Heart left ventricle (tissue), 16 donors: ENCODE measurements at regions not wholly inside any gene's neighbourhood (a gene's known extent, or its start where the extent isn't known, plus 50 kb on each side); places are given as distances from the start of the nearest gene placed in this dataset.

ENCODE experiments used
- ATAC-seq, 4 donors: fragments of 200-7000 bp; cut with Tn5 transposase; one replicate each; pipeline ENCODE4 v1.9.1; 2020 to 2022; ENCODE audit warnings: moderate library complexity in 4 of 4, mild to moderate bottlenecking in 3 of 4, moderate number of reproducible peaks in 1 of 4
- DNase-seq, 5 donors: peaks; one replicate each; pipeline ENCODE4 v3.0.0-alpha.2; 2020
- H3K27ac ChIP-seq, 12 donors: fragments of 200-600 bp; sonication (generic) in 4 of 12; one replicate each; pipeline versions ENCODE4 v1.5.0 to v1.8.0; 2016 to 2022; ENCODE audit warnings: mild to moderate bottlenecking in 2 of 12
- H3K27me3 ChIP-seq, 9 donors: fragments of 200-600 bp; sonication (generic) in 2 of 9; one replicate each; pipeline versions ENCODE4 v1.5.1 to v1.8.0; 2016 to 2022; ENCODE audit warnings: mild to moderate bottlenecking in 3 of 9
- H3K36me3 ChIP-seq, 9 donors: fragments of 200-600 bp; sonication (generic) in 2 of 9; one replicate each; pipeline versions ENCODE4 v1.5.0 to v1.8.0; 2018 to 2022; ENCODE audit warnings: mild to moderate bottlenecking in 2 of 9
- H3K4me1 ChIP-seq, 12 donors: fragments of 200-600 bp; sonication (generic) in 4 of 12; one replicate each; pipeline versions ENCODE4 v1.5.0 to v1.8.0; 2016 to 2022; ENCODE audit warnings: mild to moderate bottlenecking in 3 of 12
- H3K4me3 ChIP-seq, 12 donors: fragments of 200-600 bp; sonication (generic) in 4 of 12; one replicate each; pipeline versions ENCODE4 v1.5.0 to v1.8.0; 2017 to 2022; ENCODE audit warnings: mild to moderate bottlenecking in 9 of 12, moderate library complexity in 4 of 12
- H3K9me3 ChIP-seq, 12 donors: fragments of 200-600 bp; sonication (generic) in 4 of 12; one replicate each; pipeline versions ENCODE4 v1.5.0 to v1.8.0; 2016 to 2022; ENCODE audit warnings: mild to moderate bottlenecking in 1 of 12
- POLR2A ChIP-seq, 2 donors: fragments of 450-650 bp; IDR thresholded peaks; one replicate each; pipeline ENCODE4 v1.6.1; 2017; ENCODE audit warnings: antibody characterized with exemption in 2 of 2, mild to moderate bottlenecking in 2 of 2, moderate library complexity in 2 of 2
- WGBS, 4 donors: extraction: QIAGEN DNeasy Blood & Tissue Kit in 2 of 4; methylation state at CpG; one replicate each; pipeline versions ENCODE4 v1.1.5 to v1.1.7; 2013 to 2018; 5-methylcytosine and 5-hydroxymethylcytosine counted together
- intact Hi-C, 10 donors: fragments of 100-400 bp; cut with DNase I; formaldehyde crosslinking; loops; one replicate each; pipeline versions ENCODE4 v1.11.1 to v1.14.2; 2022
- TF ChIP-seq, protein P1 (sequence below), 12 donors: fragments of 200-600 bp; sonication (generic) in 4 of 12; IDR thresholded peaks; one replicate each; pipeline versions ENCODE4 v1.5.0 to v1.8.0; 2018 to 2022; ENCODE audit warnings: antibody characterized with exemption in 12 of 12, mild to moderate bottlenecking in 5 of 12
- donor health status: ischemic (EF 13 %, LVEDD 7.1; RV severe dilation, severe dysfunction).
- donor health status: healthy with polysubstance abuse.
- donor health status: DM: no; HTN: yes; CAD: no.
- donor health status: DM: no; HTN: no; CAD: no.
- donor health status: ischemic (EF 25% LVEDD 6.9; RV normal size, moderate dysfunction).
- donor health status: ischemic (EF 25% LVEDD 5.7; RV mildly dilated, moderate dysfunction).
- donor health status: healthy.
- donor health status: DM: yes; HTN: yes; CAD: no.
- donor health status: ischemic (EF 35%, LVEDD 5.7; RV mildly dilated, moderate dysfunction).
- donor health status: nonischemic (EF 11% LVEDD 7.7; RV severe dilation, severe dysfunction).
- donor health status: DM: yes; HTN: yes; CAD: no.
- donor health status: PGD.
- donor health status: ischemic (EF 29% LVEDD 5.4; RV normal size, mild dysfunction).
- donor health status: nonischemic (EF 23%, LVEDD 6.1; RV moderate dilation, normal function).

DNA sequence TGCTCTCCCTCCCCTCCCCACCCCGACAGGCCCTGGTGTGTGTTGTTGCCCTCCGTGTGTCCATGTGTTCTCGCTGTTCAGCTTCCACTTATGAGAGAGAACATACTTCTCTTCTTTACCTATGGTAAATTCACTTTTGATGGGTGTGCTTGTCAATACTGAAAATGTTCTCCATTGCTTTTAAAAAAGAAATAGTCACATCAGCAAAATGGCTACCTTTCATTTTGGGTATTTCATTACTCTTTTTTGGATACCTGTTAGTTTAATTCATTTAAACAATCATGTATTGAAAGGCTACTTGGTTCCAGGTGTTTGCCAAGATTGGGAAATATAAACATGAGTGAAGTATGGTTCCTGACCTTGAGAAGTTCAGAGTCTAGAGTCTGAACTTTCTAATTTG, 107.4 kb upstream of the PITX2 start:
- DNase-seq (no peak), ATAC-seq (no peak)
- Histone ChIP-seq H3K27ac (no peak overlapping the region), H3K27me3 (no peaks in the 10 kb centered on the region), H3K4me1 (no peaks in the 10 kb centered on the region), H3K4me3 (no peak overlapping the region), H3K9me3 (no peaks in the 10 kb centered on the region), H3K36me3 (no peaks in the 10 kb centered on the region)
- no peak for TF ChIP-seq POLR2A (IDR thresholded peaks at IDR 0.05)
- TF ChIP-seq, protein P1, sequence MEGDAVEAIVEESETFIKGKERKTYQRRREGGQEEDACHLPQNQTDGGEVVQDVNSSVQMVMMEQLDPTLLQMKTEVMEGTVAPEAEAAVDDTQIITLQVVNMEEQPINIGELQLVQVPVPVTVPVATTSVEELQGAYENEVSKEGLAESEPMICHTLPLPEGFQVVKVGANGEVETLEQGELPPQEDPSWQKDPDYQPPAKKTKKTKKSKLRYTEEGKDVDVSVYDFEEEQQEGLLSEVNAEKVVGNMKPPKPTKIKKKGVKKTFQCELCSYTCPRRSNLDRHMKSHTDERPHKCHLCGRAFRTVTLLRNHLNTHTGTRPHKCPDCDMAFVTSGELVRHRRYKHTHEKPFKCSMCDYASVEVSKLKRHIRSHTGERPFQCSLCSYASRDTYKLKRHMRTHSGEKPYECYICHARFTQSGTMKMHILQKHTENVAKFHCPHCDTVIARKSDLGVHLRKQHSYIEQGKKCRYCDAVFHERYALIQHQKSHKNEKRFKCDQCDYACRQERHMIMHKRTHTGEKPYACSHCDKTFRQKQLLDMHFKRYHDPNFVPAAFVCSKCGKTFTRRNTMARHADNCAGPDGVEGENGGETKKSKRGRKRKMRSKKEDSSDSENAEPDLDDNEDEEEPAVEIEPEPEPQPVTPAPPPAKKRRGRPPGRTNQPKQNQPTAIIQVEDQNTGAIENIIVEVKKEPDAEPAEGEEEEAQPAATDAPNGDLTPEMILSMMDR (IDR thresholded peaks at IDR 0.05) = no peak
- WGBS, 4 donors = 67 to 78% (median 74%) methylated on average over 3 of the region's 3 CpGs
- intact Hi-C loops = no loop called here

DNA sequence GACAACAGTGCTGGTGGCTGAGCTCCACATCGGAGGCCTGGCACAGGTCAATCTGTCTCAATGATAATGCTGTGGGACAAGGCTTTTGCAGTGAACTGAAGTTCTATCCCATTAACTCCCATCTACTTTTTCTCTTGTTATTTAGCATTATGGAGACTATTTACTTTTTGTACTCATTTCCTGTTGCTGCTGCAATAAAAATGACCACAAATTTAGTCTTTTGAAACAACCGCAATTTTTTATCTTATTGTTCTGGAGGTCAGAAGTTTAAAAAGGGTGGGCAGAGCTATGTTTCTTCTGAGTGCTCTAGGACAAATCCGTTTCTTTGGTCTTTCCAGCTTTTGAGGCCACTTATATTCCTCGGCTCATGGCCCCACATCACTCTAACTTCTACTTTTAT, 111.0 kb upstream of the PITX2 start:
- no peaks in the 10 kb centered on the region for H3K9me3 ChIP-seq
- no peak overlapping the region for H3K4me3 ChIP-seq
- no peaks in the 10 kb centered on the region for H3K27me3 ChIP-seq
- DNase-seq = no peak
- TF ChIP-seq POLR2A (IDR thresholded peaks at IDR 0.05) = no peak
- TF ChIP-seq, protein P1 (IDR thresholded peaks at IDR 0.05) = no peak
- no peak for ATAC-seq
- WGBS, 4 donors = 75 to 84% (median 80%) methylated on average over 4 of the region's 4 CpGs
- no peak overlapping the region for H3K27ac ChIP-seq
- H3K4me1 ChIP-seq = no peaks in the 10 kb centered on the region
- no peaks in the 10 kb centered on the region for H3K36me3 ChIP-seq
- intact Hi-C loops = no loop called here

DNA sequence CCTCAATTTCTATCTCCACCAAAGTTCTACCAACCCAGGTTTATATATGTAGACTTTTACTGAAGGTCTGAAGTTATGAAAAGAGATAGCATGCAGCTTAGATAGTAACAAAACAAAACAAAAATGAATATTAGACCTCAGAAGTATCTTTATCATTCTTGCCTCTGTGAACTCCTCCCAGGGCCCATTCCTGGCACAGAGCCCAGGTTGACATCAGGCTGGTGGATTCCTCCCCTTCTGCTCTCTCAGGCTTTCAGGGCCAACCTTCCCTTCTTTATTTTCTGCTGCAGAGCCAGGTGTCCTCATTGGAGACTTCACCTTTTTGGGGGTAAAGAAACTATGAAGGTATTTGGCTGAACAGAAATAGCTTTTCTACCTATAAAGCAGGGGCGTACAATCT, 112.8 kb upstream of the PITX2 start:
- DNase-seq = peak in 1 of 5 donors; percentile 21
- TF ChIP-seq, protein P1 (IDR thresholded peaks at IDR 0.05) = no peak
- TF ChIP-seq POLR2A (IDR thresholded peaks at IDR 0.05) = no peak
- H3K4me1 ChIP-seq = no peaks in the 10 kb centered on the region
- H3K4me3 ChIP-seq = no peak overlapping the region
- H3K9me3 ChIP-seq = no peaks in the 10 kb centered on the region
- WGBS, 4 donors = 71 to 84% (median 79%) methylated on average over 1 of the region's 1 CpG
- intact Hi-C loops = no loop called here
- H3K36me3 ChIP-seq = no peaks in the 10 kb centered on the region
- no peak overlapping the region for H3K27ac ChIP-seq
- H3K27me3 ChIP-seq = no peaks in the 10 kb centered on the region
- no peak for ATAC-seq

DNA sequence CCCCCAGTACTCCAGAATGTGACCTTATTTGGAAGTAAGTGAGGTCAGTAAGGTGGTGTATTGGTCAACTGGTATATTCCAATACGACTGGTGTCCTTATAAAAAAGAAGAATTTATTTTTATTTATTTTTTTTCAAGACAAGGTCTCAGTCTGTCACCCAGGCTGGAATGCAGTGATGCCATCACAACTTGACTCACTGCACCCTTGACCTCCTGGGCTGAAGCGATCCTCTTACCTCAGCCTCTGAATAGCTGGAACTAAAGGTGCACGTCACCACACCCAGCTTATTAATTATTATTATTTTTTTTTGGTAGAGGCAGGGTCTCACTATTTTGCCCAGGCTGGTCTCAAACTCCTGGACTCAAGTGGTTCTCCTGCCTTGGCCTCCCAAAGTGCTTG, 115.1 kb upstream of the PITX2 start:
- Histone ChIP-seq H3K27ac (no peak overlapping the region), H3K4me1 (no peaks in the 10 kb centered on the region), H3K27me3 (no peaks in the 10 kb centered on the region), H3K4me3 (no peak overlapping the region), H3K9me3 (no peaks in the 10 kb centered on the region), H3K36me3 (no peaks in the 10 kb centered on the region)
- WGBS, 4 donors = 73 to 89% (median 79%) methylated on average over 3 of the region's 3 CpGs
- DNase-seq (no peak), ATAC-seq (no peak)
- TF ChIP-seq, protein P1 (IDR thresholded peaks at IDR 0.05) = no peak
- TF ChIP-seq POLR2A (IDR thresholded peaks at IDR 0.05) = no peak
- intact Hi-C loops = no loop called here
